K562 (cell line): ENCODE measurements at regions not wholly inside any gene's neighbourhood (a gene's known extent, or its start where the extent isn't known, plus 50 kb on each side); places are given as distances from the start of the nearest gene placed in this dataset.

Source experiments
- ATAC-seq: fragments of 200-7000 bp; cut with Tn5 transposase; 3 replicates; pipeline ENCODE4 v1.9.1; 2020; ENCODE audit warnings: moderate library complexity
- BruUV-seq: library from RNA; stranded (reverse); fragments of 400-500 nt; replicated peaks from 2 replicates; lab custom pipeline; 2021; lab: Mats Ljungman, UMichigan
- CTCF ChIA-PET: fragments of 300-600 bp; formaldehyde crosslinking; extraction: SDS; loops from one replicate; lab custom pipeline; 2021; ENCODE audit warnings: low intra/inter-chr PET ratio; lab: Yijun Ruan, JAX
- POLR2A ChIA-PET: fragments of 300-600, 350-650 bp; sonication (Branson Sonifier 250); formaldehyde crosslinking; extraction: SDS; loops from one replicate; lab custom pipeline; 2021; ENCODE audit warnings: antibody characterized with exemption, inconsistent platforms; lab: Yijun Ruan, JAX
- DNase-seq, 4 experiments: peaks; one replicate each; pipeline versions ENCODE4 v3.0.0 to v3.0.0-alpha.2; 2011 to 2018; ENCODE audit warnings: low spot score in 3 of 4, mixed read lengths in 3 of 4; ENCODE audit errors: extremely low read depth in 1 of 4
- FAIRE-seq: peaks from 2 replicates; lab custom pipeline; 2011; peaks lifted over from hg19 to GRCh38; lab: Jason Lieb, UNC
- H2AFZ ChIP-seq: 2 replicates; pipeline ENCODE4 v1.6.0; 2011; ENCODE audit warnings: low read depth, low read length, control low read depth, inconsistent platforms
- H3K27ac ChIP-seq: fragments of 200-600 bp; 3 replicates; pipeline ENCODE4 v1.8.0; 2011; ENCODE audit warnings: low read depth, mild to moderate bottlenecking, control low read depth, inconsistent platforms, low read length, moderate library complexity, mixed read lengths; ENCODE audit errors: extremely low read depth
- H3K27me3 ChIP-seq, 2 experiments: fragments of 300-600 bp in 1 of 2; 2 replicates in 1 of 2; 3 replicates in 1 of 2; pipeline versions ENCODE4 v1.6.0 to v1.8.0; 2011; ENCODE audit warnings: inconsistent platforms in 2 of 2, low read length in 2 of 2, mild to moderate bottlenecking in 1 of 2, mixed read lengths in 1 of 2, moderate library complexity in 1 of 2; ENCODE audit not compliant: control insufficient read depth in 2 of 2, insufficient read depth in 2 of 2
- H3K36me3 ChIP-seq: fragments of 300-600 bp; 3 replicates; pipeline ENCODE4 v1.8.0; 2011; ENCODE audit warnings: mild to moderate bottlenecking, low read length, inconsistent platforms; ENCODE audit not compliant: control insufficient read depth, insufficient read depth
- H3K4me1 ChIP-seq, 2 experiments: fragments of 200-600 bp in 1 of 2; replicated peaks in 1 of 2; 2 replicates in 1 of 2; 3 replicates in 1 of 2; pipeline versions ENCODE4 v1.5.1 to v1.8.0; 2011; ENCODE audit warnings: inconsistent platforms in 2 of 2, low read length in 2 of 2, mild to moderate bottlenecking in 1 of 2, mixed read lengths in 1 of 2, moderate library complexity in 1 of 2; ENCODE audit not compliant: control insufficient read depth in 2 of 2, insufficient read depth in 2 of 2
- H3K4me2 ChIP-seq: 2 replicates; pipeline ENCODE4 v1.6.1; 2011; ENCODE audit warnings: low read length, control low read depth, inconsistent platforms, mixed read lengths; ENCODE audit not compliant: insufficient read depth
- H3K4me3 ChIP-seq: fragments of 200-600 bp; sonication (generic), shearing (Covaris generic); 2 replicates; pipeline ENCODE4 v1.5.1; 2016; ENCODE audit warnings: control low read depth, inconsistent platforms
- H3K79me2 ChIP-seq: fragments of 200-600 bp; 3 replicates; pipeline ENCODE4 v1.8.0; 2011; ENCODE audit warnings: low read length, inconsistent platforms; ENCODE audit not compliant: control insufficient read depth, insufficient read depth
- H3K9ac ChIP-seq, 2 experiments: 2 replicates each; pipeline versions ENCODE4 v1.6.0 to v1.6.1; 2011; ENCODE audit warnings: low read depth in 2 of 2, low read length in 2 of 2, control low read depth in 1 of 2, inconsistent platforms in 1 of 2, mild to moderate bottlenecking in 1 of 2, mixed read lengths in 1 of 2; ENCODE audit not compliant: insufficient read depth in 1 of 2
- H3K9me1 ChIP-seq: one replicate; pipeline ENCODE4 v1.6.0; 2011; ENCODE audit warnings: inconsistent platforms, mild to moderate bottlenecking, low read length, moderate library complexity; ENCODE audit not compliant: control insufficient read depth, insufficient read depth
- H3K9me3 ChIP-seq: replicated peaks from 2 replicates; pipeline ENCODE4 v1.5.1; 2011; ENCODE audit warnings: low read depth, low read length, inconsistent platforms; ENCODE audit not compliant: control insufficient read depth, insufficient read depth
- H4K20me1 ChIP-seq: replicated peaks from 2 replicates; pipeline ENCODE4 v1.6.1; 2011; ENCODE audit warnings: low read length, inconsistent platforms, mixed read lengths; ENCODE audit not compliant: control insufficient read depth, insufficient read depth
- CBX1 ChIP-seq: sonication (generic); IDR thresholded peaks from 2 replicates; pipeline ENCODE4 v1.6.1; 2016; ENCODE audit warnings: antibody characterized with exemption, low read depth, mild to moderate bottlenecking
- COPS2 ChIP-seq: fragments of 450-650 bp; conservative IDR thresholded peaks from 2 replicates; pipeline ENCODE4 v1.6.1; 2016; ENCODE audit warnings: mild to moderate bottlenecking, moderate library complexity
- ZNF263 ChIP-seq: sonication (generic); formaldehyde crosslinking; IDR thresholded peaks from 2 replicates; pipeline ENCODE4 v1.8.0; 2022; ENCODE audit warnings: mild to moderate bottlenecking, missing genetic modification reagents, borderline replicate concordance
- WGBS: fragments of 100-300 bp; shearing (Covaris generic); methylation state at CpG from one replicate; pipeline ENCODE4 v1.1.6; 2016; ENCODE audit warnings: low coverage, mixed read lengths; ENCODE audit not compliant: insufficient coverage; ENCODE audit errors: missing lambda C conversion rate; 5-methylcytosine and 5-hydroxymethylcytosine counted together
- in situ Hi-C: fragments of 300-500 bp; cut with MboI; formaldehyde crosslinking; loops from 4 replicates; pipeline ENCODE4 v1.15.0; 2018; ENCODE audit warnings: inconsistent platforms, mixed read lengths
- intact Hi-C: fragments of 100-400 bp; cut with micrococcal nuclease; formaldehyde crosslinking; loops from 2 replicates; pipeline ENCODE4 v1.14.2; 2022
- TF ChIP-seq, protein P1 (sequence below), 2 experiments: fragments of 450-650 bp in 1 of 2; sonication (generic) in 1 of 2; formaldehyde crosslinking in 1 of 2; IDR thresholded peaks; 2 replicates each; pipeline versions ENCODE4 v1.7.1 to v1.9.0; 2016 to 2022; ENCODE audit warnings: inconsistent platforms in 1 of 2, mild to moderate bottlenecking in 1 of 2, missing genetic modification reagents in 1 of 2

DNA sequence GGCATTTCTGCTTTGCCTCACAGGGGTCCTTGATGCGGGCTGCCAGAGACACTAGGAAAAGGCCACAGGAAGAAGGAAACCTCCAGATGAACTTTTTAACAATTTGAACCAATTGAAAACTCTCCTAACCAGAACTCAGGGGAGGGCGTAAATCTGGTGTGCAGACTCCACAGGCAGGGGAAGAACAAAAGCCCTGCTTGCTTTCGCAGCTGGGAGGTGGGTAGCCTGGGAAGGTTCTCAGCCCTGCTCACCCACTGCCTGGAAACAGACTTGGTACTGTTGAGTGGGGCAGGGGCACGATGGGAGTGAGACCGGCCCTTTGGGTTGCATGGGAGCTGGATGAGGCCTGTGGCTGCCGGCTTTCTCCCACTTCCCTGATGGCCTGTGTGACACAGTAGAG is 237.8 kb upstream of the TLE4 start (continued):
- TF ChIP-seq, protein P1, sequence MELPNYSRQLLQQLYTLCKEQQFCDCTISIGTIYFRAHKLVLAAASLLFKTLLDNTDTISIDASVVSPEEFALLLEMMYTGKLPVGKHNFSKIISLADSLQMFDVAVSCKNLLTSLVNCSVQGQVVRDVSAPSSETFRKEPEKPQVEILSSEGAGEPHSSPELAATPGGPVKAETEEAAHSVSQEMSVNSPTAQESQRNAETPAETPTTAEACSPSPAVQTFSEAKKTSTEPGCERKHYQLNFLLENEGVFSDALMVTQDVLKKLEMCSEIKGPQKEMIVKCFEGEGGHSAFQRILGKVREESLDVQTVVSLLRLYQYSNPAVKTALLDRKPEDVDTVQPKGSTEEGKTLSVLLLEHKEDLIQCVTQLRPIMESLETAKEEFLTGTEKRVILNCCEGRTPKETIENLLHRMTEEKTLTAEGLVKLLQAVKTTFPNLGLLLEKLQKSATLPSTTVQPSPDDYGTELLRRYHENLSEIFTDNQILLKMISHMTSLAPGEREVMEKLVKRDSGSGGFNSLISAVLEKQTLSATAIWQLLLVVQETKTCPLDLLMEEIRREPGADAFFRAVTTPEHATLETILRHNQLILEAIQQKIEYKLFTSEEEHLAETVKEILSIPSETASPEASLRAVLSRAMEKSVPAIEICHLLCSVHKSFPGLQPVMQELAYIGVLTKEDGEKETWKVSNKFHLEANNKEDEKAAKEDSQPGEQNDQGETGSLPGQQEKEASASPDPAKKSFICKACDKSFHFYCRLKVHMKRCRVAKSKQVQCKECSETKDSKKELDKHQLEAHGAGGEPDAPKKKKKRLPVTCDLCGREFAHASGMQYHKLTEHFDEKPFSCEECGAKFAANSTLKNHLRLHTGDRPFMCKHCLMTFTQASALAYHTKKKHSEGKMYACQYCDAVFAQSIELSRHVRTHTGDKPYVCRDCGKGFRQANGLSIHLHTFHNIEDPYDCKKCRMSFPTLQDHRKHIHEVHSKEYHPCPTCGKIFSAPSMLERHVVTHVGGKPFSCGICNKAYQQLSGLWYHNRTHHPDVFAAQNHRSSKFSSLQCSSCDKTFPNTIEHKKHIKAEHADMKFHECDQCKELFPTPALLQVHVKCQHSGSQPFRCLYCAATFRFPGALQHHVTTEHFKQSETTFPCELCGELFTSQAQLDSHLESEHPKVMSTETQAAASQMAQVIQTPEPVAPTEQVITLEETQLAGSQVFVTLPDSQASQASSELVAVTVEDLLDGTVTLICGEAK (IDR thresholded peaks at IDR 0.05), result no peak
- TF ChIP-seq, protein P1 (CRISPR knock-in tag; IDR thresholded peaks at IDR 0.05), result no peak

DNA sequence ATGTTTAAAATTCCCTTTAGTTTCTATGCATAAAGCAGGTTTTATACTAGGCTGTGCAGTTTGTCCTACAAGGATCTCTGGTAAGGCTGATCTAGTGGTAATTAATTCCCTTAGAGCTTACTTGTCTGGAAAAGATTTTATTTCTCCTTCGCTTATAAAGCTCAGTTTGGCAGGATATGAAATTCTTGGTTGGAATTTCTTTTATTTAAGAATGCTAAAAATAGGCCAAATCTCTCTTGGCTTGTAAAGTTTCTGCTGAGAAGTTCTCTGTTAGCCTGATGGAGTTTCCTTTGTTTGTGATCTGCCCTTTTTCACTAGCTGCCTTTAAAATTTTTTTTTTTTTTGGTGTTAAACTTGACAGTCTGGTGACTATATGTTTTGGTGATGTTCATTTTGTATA is 237.1 kb upstream of the TLE4 start:
- no peaks in the 10 kb centered on the region for H3K9me3 ChIP-seq
- H3K9me1 ChIP-seq, result no peaks in the 10 kb centered on the region
- no peaks in the 10 kb centered on the region for H3K27me3 ChIP-seq
- H3K36me3 ChIP-seq, result no peaks in the 10 kb centered on the region
- FAIRE-seq, result no peak
- POLR2A ChIA-PET, result no interaction called here
- DNase-seq, result no peak
- no peak overlapping the region for H3K4me3 ChIP-seq
- no peaks in the 10 kb centered on the region for H4K20me1 ChIP-seq
- H2AFZ ChIP-seq, result no peak overlapping the region
- no peak overlapping the region for H3K9ac ChIP-seq
- H3K4me1 ChIP-seq, result no peaks in the 10 kb centered on the region
- BruUV-seq, result no TSS peak
- CTCF ChIA-PET, result no interaction called here
- in situ Hi-C loops (no loop called here), intact Hi-C loops (no loop called here)
- H3K27ac ChIP-seq, result no peak overlapping the region
- H3K4me2 ChIP-seq, result no peak overlapping the region
- WGBS, result 0% methylated on average over 1 of the region's 1 CpG
- TF ChIP-seq ZNF263 (CRISPR knock-in tag) (no peak), CBX1 (no peak), COPS2 (no peak)
- no peaks in the 10 kb centered on the region for H3K79me2 ChIP-seq
- no peak for ATAC-seq
